HG03378 (cell line): ENCODE measurements at regions not wholly inside any gene's neighbourhood (a gene's known extent, or its start where the extent isn't known, plus 50 kb on each side); places are given as distances from the start of the nearest gene placed in this dataset.

Experiments
- ATAC-seq: cut with Tn5 transposase; IDR thresholded peaks from one replicate; pipeline ENCODE4 v1.9.1; 2021; ENCODE audit warnings: mild to moderate bottlenecking, moderate library complexity; ENCODE audit not compliant: unreplicated experiment

GRCh38 chr4:182074810-182075209, 168.4 kb upstream of the TENM3 start:
- no peak for ATAC-seq

- no peak for ATAC-seq
Observed at GRCh38 chr4:182082910-182083309, 160.3 kb upstream of the TENM3 start.

DNA sequence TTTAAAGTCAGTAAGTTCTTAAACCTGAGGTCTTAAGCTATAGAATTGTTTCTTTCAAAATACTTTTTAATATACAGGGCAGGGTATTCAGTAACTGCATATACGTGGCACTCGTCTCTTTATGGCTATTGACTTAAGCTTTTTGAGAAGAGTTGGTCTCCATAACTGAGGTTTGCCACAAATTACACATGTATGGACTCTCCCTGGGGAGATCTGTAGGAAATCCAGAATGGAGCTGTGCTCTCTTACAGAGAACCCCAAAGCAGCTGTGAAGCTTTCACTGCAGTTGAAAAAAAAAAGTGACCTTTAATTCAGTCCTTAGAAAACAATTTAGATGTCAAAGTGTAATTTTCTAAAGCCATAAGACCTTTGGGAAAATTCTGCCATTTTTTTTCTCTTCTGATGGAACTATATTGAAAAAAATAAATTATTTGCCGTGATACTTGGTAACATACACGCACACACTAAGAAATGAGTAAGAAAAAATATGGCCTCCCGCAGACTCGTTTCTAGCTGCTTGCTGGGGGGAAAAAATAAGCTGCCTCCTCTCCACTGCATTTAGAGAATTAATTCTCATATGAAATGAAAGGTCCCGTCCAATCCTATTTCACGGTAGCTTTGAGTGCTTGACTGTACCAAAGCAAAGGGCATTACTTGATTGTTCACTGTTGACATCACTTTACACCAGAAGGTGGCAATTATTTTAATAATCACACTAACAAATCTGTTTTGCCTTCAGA, 159.4 kb upstream of the TENM3 start:
- ATAC-seq: no peak

DNA sequence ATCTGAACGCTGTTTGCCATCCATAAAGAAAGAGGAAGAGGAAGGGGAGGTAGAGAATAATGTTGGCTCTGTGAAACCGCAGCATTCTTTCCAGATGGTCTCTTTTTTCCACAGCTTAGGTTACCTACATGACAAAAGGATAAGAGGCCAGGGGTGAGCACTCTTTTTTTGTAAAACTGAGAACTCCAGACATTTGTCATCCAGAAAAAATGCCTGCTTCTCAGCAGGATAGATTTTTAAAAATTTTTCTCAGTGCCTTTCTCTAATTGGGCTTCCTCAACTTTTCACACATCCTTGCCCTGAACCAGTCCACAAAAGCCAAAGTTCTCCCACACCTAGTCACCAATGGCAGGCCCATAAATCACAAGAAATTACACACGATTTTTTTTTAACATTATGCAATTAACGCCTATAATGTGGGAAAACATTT, 158.1 kb upstream of the TENM3 start:
- no peak for ATAC-seq

- no peak for ATAC-seq
Observed at GRCh38 chr4:182089326-182089725, 153.9 kb upstream of the TENM3 start.

DNA sequence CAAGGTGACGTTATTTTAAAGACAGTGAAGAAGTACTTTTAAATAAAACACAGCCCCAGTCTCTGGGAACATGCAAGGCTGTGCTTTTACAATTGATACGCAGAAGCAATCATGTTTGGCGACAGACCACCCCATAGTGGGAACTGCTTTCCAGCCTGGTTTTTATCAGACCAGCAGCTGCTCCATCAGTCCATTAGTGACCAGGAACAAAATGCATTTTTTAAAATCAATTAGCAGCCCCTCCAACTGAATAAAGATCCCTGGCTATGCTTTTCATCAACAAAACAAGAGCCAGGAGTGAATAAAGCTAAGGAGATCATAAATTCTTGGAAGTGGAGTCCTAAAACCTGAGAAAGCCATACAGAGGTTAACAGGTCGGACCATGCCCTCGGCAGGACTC, 153.0 kb upstream of the TENM3 start:
- ATAC-seq: no peak

DNA sequence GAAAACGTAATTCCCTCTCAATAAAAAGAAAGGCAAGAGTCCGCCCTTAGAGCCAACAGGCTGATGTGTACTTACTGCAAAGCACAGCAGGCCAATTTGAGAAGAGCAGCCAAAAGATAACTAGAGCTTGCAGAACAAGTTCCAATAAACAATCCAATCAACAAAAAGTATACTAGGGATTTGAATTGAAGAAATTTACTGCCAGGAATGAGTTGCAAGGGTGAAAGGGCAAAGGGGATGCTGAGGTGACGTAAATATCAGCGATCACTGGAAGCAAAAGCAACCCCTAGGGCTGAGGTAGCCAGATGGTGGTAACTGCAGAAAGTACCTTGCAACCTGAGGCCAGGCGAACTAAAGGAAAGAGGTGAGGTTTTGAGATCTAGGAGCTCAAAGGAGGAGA, 152.1 kb upstream of the TENM3 start:
- no peak for ATAC-seq

DNA sequence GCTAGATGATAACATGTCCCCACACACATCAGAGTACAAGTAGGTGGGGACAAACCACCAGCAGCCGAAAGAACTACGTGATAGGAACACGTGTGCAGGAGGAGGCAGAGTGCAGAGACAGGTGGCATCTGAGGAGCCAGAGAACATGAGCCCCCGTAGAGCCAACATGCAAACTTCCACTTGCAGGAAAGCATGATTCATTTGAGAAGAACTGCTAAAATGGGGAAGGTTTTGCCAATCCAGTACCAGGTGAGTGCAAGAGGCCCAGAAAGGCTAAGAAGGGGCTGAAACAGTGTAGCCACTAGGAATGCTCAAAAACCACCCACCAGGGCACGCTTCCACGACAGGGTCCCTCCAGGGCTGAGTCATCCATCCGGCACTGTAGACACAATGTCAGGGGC, 149.8 kb upstream of the TENM3 start:
- no peak for ATAC-seq

DNA sequence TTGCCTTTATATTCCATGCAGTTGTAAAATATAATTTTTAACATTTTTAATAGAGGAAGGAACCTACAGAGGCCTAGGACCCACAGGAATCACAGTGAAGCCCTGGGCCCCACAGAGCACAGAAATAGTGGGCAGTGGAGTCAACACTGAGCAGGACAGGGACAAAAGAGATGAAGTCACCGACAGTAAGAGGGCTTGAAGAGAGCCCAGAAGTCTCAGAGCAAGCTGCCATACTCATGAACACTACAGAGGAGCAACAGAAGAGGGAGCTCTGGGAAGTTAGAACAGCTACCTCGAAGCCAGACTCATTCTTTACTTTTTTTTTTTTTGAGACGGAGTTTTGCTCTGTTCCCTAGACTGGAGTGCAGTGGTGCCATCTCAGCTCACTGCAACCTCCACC, 149.3 kb upstream of the TENM3 start:
- no peak for ATAC-seq

DNA sequence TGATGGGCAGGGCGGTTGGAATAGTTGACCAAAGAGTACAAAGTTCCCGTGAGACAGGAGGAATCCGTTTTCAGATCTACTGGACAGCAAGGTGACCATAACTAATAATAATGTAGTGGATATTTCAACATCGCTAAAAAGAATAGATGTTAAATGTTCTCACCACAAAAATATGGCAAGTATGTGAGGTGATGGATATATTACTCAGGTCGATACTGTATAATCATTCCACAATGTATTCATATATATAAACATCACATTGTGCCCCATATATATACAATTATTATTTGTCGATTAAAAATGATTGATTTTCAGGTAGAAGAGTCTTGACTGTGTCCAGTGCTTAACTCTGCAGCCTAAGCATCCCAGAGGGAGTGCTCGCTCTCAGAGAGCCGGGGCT, 141.6 kb upstream of the TENM3 start:
- no peak for ATAC-seq

- no peak for ATAC-seq
Observed at GRCh38 chr4:182102576-182102975, 140.6 kb upstream of the TENM3 start.

GRCh38 chr4:182103614-182104319, 139.4 kb upstream of the TENM3 start:
- ATAC-seq: no peak

DNA sequence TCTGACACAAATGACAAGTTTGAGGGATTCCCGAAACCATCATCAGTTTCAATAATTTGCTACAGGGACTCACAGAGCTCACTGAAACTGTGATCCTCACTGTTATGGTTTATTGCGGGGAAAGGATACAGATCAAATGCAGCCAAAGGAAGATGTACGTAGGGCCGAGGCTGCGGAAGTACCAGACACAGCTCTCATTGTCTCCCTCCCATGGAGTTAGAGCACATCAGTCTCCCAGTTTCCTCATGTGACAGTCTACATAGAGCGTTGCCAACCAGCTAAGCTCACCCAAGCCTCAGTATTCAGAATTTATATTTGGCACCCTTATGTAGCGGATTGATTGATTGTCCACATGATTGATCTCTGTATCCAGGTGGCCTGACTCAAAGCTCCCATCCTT, 137.8 kb upstream of the TENM3 start:
- ATAC-seq: no peak

DNA sequence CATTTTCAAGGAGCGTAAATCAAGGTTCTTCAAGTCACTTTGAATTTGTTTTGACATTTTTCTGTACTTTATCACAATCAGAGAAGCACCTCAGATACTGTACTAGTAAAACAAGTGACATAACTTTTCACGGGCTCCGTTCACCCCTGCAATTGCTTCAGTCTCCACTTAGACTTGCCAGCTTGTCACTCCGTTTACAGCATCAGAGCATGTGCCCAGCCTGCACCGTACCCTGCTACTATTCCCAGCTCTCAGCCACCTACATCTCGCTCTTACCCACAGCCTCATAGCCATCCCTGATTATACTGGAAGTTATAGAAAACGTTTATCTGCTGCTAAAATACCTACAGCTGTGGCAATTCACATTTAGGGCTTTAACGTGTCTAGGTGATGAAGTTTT, 135.3 kb upstream of the TENM3 start:
- no peak for ATAC-seq

DNA sequence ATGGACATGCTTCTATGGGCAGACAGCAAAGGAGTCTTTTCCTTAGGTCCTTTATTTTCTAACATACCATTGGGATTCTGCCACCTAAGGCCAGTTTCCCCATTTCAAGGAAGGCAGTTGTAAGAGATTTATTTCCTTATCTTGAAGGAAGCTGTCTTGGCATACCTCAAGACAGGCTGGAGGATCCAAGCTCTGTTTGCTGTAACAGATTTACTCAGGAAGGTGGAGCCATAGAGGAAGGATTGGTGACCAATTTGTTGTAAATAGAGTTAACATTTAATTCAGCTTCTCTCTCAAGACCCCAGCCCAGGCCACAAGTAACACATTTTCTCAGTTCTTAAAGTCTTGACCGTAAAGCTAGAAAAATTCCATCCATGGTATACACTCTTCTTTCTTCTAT, 131.6 kb upstream of the TENM3 start:
- ATAC-seq: no peak

GRCh38 chr4:182113779-182114178, 129.4 kb upstream of the TENM3 start:
- ATAC-seq: no peak

DNA sequence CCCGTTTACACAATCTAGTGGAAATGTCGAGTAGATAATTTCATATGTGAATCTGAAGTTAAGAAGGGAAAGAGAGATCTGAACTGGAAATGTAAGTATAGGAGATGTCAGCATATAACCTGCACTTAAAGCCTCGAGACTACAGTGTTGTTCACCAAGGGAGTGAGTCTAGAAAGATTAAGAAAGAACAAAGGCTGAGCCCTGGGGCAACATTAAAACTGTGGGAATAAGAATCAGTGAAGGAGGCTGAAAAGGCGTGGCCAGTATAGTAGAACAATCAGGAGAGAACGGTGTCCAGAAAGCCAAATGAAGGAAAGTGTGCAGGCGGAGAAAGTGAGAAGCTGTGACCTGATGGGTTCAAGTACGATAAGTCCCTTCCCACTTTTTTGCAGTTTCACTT, 118.8 kb upstream of the TENM3 start:
- ATAC-seq: no peak

GRCh38 chr4:182126096-182126495, 117.1 kb upstream of the TENM3 start:
- no peak for ATAC-seq

GRCh38 chr4:182126603-182127002, 116.6 kb upstream of the TENM3 start:
- ATAC-seq: no peak

DNA sequence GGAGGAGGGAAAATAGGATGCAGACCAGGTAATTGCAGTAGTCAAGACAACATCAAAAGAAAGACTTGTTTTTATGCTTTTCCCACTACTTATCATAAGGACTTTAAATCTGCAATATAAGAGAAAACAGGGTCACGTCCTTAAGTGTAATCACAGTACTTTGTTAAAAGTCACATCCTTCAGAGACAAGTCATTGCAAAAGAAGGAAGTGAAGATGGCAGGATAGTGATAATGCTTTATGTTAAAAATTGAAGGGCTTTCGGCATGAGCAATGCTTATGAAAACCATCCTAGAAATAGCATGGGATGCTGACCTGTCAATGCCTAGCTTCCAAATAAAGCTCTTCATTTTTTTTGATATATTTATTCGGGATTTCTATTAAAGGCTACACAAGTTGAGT, 110.2 kb upstream of the TENM3 start:
- ATAC-seq: no peak

DNA sequence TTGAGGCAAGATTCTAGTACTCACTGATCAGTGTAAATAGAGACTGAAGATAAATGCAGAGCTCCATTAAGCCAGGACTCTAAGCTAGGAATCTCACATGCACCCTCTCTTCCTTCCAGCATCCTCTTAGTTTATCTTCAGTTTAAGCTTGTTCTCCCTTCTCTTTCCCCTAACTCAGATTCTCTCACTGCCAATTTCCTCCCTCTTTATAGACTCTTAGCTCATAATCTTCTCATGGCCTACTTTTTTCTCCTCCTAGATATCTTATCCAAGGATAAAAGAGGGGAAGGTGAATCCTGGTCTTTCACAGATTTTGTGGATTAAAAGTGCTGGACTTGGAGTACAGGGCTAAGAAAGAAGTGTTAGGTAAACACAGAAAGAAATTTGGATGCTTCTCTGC, 108.9 kb upstream of the TENM3 start:
- ATAC-seq: no peak

DNA sequence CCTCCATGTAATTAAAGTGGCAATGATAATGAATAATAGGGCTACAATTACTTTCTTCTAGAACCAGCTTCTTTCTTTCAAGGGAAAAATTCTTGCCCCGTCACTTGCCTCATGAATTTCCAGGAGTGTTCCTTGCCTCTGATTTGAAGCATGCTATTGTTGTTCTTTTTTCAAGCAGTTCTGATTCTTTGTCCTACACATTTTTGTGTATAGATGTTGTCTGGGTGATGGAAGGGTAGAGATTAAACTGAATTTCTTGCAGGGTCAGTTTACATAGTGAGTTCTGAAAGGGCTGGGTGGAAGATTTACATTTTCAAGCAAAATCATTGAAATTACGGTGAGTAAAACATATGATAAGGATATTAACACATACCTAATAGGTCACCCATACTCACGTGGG, 107.0 kb upstream of the TENM3 start:
- no peak for ATAC-seq

- no peak for ATAC-seq
Observed at GRCh38 chr4:182137343-182137742, 105.9 kb upstream of the TENM3 start.
